ENCODE measurements at regions not wholly inside any gene's neighbourhood (a gene's known extent, or its start where the extent isn't known, plus 50 kb on each side); places are given as distances from the start of the nearest gene placed in this dataset.
A peak's percentile ranks its signal among the peaks of the same experiment; 100 is the strongest.

DNA sequence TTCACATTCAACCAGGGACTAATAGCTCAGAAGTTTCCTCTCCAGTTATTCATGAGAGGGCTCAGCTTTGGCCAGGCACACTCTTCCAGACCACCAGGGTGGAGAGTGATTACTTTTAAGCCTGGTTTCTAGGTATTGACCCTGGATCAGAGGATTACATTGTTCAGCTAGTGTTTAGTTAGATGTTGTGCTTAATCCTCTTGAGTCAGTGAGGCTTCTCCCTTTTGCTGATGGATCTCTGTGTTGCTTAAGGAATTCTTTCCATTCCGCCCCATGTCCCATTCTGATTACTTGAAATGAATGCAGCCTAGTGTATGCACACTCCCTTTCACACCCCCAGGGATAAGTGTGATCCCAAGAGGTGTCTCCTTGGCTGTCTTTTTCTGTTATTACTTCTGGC is 271.7 kb upstream of the ANO5 start:
- TF ChIP-seq, protein P1, sequence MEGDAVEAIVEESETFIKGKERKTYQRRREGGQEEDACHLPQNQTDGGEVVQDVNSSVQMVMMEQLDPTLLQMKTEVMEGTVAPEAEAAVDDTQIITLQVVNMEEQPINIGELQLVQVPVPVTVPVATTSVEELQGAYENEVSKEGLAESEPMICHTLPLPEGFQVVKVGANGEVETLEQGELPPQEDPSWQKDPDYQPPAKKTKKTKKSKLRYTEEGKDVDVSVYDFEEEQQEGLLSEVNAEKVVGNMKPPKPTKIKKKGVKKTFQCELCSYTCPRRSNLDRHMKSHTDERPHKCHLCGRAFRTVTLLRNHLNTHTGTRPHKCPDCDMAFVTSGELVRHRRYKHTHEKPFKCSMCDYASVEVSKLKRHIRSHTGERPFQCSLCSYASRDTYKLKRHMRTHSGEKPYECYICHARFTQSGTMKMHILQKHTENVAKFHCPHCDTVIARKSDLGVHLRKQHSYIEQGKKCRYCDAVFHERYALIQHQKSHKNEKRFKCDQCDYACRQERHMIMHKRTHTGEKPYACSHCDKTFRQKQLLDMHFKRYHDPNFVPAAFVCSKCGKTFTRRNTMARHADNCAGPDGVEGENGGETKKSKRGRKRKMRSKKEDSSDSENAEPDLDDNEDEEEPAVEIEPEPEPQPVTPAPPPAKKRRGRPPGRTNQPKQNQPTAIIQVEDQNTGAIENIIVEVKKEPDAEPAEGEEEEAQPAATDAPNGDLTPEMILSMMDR (IDR thresholded peaks at IDR 0.05; ENCODE audit: low read depth, low read length), result no peak
- no peak overlapping the region for H3K4me3 ChIP-seq (ENCODE audit: low read depth, low read length)
- H3K36me3 ChIP-seq, result no peaks in the 10 kb centered on the region
- no peaks in the 10 kb centered on the region for H3K27me3 ChIP-seq (ENCODE audit: insufficient read depth, low read depth, severe bottlenecking)
- H3K9me3 ChIP-seq (ENCODE audit: severe bottlenecking), result no peaks in the 10 kb centered on the region
- DNase-seq, result peak; percentile 28
- H3K27ac ChIP-seq, result no peak overlapping the region

DNA sequence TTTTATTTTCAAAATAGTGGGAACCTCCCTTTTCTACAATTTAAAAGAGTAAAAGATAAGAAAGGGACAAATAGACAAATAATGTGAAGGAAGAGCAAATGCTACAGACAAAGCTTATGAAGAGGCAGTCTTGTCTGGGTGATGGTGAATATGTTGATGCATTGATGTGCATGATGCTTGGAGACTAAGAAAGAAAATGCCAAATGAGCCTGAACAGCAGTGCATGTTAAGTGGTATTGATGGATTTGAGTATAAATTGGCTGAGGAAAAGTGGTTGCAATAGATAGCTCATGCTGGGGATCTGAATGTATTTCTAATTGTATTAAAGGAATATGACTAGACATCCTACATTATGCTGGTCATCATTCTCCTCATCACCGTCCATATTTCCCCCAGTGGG is 268.6 kb upstream of the ANO5 start:
- Histone ChIP-seq H3K4me3 (ENCODE audit: low read depth, low read length) (no peak overlapping the region), H3K27me3 (ENCODE audit: insufficient read depth, low read depth, severe bottlenecking) (no peaks in the 10 kb centered on the region), H3K36me3 (no peaks in the 10 kb centered on the region), H3K9me3 (ENCODE audit: severe bottlenecking) (no peaks in the 10 kb centered on the region), H3K27ac (no peak overlapping the region)
- TF ChIP-seq, protein P1 (IDR thresholded peaks at IDR 0.05; ENCODE audit: low read depth, low read length), result no peak
- DNase-seq, result no peak

DNA sequence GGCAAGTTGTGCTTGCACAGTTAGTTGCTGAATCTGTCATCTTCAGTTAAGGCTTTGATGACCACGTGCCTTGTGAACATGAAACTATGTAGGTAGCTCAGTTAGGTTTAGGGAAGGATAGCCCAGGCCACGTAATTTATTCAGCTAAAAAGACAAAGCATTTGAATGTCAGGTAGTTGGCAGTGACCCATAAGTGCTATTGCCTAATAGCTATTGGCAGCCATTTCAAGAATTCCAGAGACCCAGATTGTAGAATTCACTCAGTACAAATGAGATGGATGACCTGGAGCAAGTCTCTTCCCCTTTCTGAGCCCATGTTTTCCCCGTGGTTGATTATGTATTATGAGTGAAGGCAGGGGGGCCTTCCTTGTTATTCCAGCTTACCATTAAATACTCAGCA is 265.3 kb upstream of the ANO5 start:
- H3K27ac ChIP-seq, result no peak overlapping the region
- H3K36me3 ChIP-seq, result no peaks in the 10 kb centered on the region
- TF ChIP-seq, protein P1 (IDR thresholded peaks at IDR 0.05; ENCODE audit: low read depth, low read length), result no peak
- H3K9me3 ChIP-seq (ENCODE audit: severe bottlenecking), result no peaks in the 10 kb centered on the region
- H3K4me3 ChIP-seq (ENCODE audit: low read depth, low read length), result no peak overlapping the region
- no peak for DNase-seq
- H3K27me3 ChIP-seq (ENCODE audit: insufficient read depth, low read depth, severe bottlenecking), result no peaks in the 10 kb centered on the region

DNA sequence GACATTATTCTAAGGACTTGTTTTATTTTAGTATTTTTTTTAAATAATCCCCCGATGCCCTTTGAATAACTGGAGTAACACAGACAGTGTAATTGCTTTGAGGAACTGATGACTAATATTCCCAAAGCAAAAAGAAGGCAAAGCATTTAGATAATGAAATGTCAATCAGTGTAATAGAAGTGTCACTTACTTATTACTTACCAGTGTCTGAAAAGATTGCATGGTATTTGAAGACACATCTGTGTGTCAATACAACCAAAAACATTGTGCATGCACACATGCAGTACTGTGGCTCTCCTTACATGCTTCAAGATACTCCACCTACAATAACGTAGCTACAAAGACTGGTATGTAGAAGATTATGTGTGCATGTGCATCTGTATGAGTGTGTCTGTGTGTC is 264.0 kb upstream of the ANO5 start:
- H3K4me3 ChIP-seq (ENCODE audit: low read depth, low read length), result no peak overlapping the region
- no peak for DNase-seq
- H3K27ac ChIP-seq, result no peak overlapping the region
- TF ChIP-seq, protein P1 (IDR thresholded peaks at IDR 0.05; ENCODE audit: low read depth, low read length), result no peak
- H3K36me3 ChIP-seq, result no peaks in the 10 kb centered on the region
- H3K27me3 ChIP-seq (ENCODE audit: insufficient read depth, low read depth, severe bottlenecking), result no peaks in the 10 kb centered on the region
- H3K9me3 ChIP-seq (ENCODE audit: severe bottlenecking), result no peaks in the 10 kb centered on the region

DNA sequence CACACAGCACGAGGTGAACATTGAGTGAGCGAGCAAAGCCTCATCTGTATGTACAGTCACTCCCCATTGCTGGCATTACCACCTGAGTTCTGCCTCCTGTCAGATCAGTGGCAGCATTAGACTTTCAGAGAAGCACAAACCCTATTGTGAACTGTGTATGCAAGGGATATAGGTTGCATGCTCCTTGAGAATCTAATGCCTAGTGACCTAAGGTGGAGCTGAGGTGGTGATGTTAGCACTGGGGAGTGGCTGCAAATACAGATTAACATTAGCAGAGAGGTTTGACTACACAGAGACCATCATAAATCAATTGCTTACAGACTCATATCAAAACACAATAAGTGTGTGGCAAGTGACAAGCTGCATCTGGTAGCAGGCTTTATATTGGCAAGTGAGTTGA is 262.5 kb upstream of the ANO5 start:
- no peak for DNase-seq
- H3K9me3 ChIP-seq (ENCODE audit: severe bottlenecking), result no peaks in the 10 kb centered on the region
- no peak overlapping the region for H3K27ac ChIP-seq
- H3K4me3 ChIP-seq (ENCODE audit: low read depth, low read length), result no peak overlapping the region
- no peaks in the 10 kb centered on the region for H3K36me3 ChIP-seq
- H3K27me3 ChIP-seq (ENCODE audit: insufficient read depth, low read depth, severe bottlenecking), result no peaks in the 10 kb centered on the region
- TF ChIP-seq, protein P1 (IDR thresholded peaks at IDR 0.05; ENCODE audit: low read depth, low read length), result no peak

DNA sequence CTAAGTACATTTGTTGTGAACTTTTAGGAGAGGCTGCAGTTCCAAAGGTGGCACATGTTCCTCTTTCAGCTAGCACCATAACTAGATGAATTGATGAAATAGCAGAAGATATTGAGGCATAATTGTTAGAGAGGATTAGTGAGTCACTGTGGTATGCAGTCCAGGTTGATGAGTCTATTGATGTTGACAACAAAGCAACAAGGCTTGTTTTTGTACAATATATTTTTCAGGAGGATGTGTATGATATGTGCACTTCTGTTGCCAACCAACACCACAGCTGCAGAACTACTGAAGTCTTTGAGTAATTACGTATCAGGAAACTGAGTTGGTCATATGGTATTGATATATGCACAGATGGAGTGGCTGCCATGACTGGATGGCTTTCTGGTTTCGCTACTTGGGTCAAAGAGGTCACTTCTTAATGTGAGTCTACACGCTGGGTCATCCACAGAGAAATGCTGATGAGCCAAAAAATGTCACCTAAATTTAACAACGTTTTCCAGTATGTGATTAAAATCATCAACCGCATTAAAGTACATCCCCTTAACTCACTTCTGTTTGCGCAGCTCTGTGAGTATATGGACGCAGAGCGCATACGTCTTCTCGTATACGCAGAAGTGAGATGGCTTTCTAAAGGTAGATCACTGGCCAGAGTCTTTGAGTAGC is 261.3 kb upstream of the ANO5 start:
- Histone ChIP-seq H3K9me3 (ENCODE audit: severe bottlenecking) (no peaks in the 10 kb centered on the region), H3K27ac (no peak overlapping the region), H3K27me3 (ENCODE audit: insufficient read depth, low read depth, severe bottlenecking) (no peaks in the 10 kb centered on the region), H3K4me3 (ENCODE audit: low read depth, low read length) (no peak overlapping the region), H3K36me3 (no peaks in the 10 kb centered on the region)
- TF ChIP-seq, protein P1 (IDR thresholded peaks at IDR 0.05; ENCODE audit: low read depth, low read length), result no peak
- no peak for DNase-seq
